SK-N-SH (cell line): ENCODE measurements at regions not wholly inside any gene's neighbourhood (a gene's known extent, or its start where the extent isn't known, plus 50 kb on each side); places are given as distances from the start of the nearest gene placed in this dataset.

Experiments
- CTCF ChIA-PET: fragments of 300-600, 350-600 bp; formaldehyde crosslinking; extraction: SDS; loops from one replicate; lab custom pipeline; 2021; lab: Yijun Ruan, JAX
- POLR2A ChIA-PET: fragments of 350-600 bp; sonication (Branson Sonifier 250); formaldehyde crosslinking; extraction: SDS; loops from one replicate; lab custom pipeline; 2020; ENCODE audit warnings: antibody characterized with exemption, inconsistent platforms; lab: Yijun Ruan, JAX
- DNase-seq: peaks from one replicate; pipeline ENCODE4 v3.0.0; 2012
- H2AFZ ChIP-seq: fragments of 200-600 bp; sonication (generic); 2 replicates; pipeline ENCODE4 v1.8.1; 2016; ENCODE audit warnings: antibody characterized with exemption, mild to moderate bottlenecking, low read depth
- H3F3A ChIP-seq: fragments of 200-600 bp; sonication (generic); replicated peaks from 2 replicates; pipeline ENCODE3; 2016; ENCODE audit warnings: antibody characterized with exemption, mild to moderate bottlenecking; ENCODE audit not compliant: insufficient read depth
- H3K27ac ChIP-seq, 2 experiments: fragments of 200-500 bp in 1 of 2; fragments of 200-600 bp in 1 of 2; sonication (Bioruptor generic) in 1 of 2; sonication (generic), shearing (Covaris generic) in 1 of 2; 2 replicates each; pipeline versions ENCODE4 v1.5.1 to v1.6.1; 2014 to 2016; ENCODE audit warnings: low read depth in 2 of 2, inconsistent platforms in 1 of 2, low read length in 1 of 2, mild to moderate bottlenecking in 1 of 2, mixed read lengths in 1 of 2
- H3K27me3 ChIP-seq: fragments of 200-600 bp; sonication (generic), shearing (Covaris generic); 2 replicates; pipeline ENCODE4 v1.6.1; 2016; ENCODE audit warnings: mixed run types; ENCODE audit not compliant: insufficient read depth
- H3K36me3 ChIP-seq, 2 experiments: fragments of 200-500 bp in 1 of 2; fragments of 200-600 bp in 1 of 2; sonication (Bioruptor generic) in 1 of 2; sonication (generic) in 1 of 2; replicated peaks in 1 of 2; 2 replicates each; pipeline versions ENCODE3 to v1.5.1; 2014 to 2016; ENCODE audit warnings: low read length in 1 of 2, mild to moderate bottlenecking in 1 of 2; ENCODE audit not compliant: insufficient read depth in 2 of 2, control insufficient read depth in 1 of 2
- H3K4me1 ChIP-seq, 2 experiments: fragments of 200-500 bp in 1 of 2; fragments of 200-600 bp in 1 of 2; sonication (Bioruptor generic) in 1 of 2; sonication (generic), shearing (Covaris generic) in 1 of 2; 2 replicates each; pipeline versions ENCODE4 v1.5.1 to v1.6.1; 2014 to 2016; ENCODE audit warnings: low read depth in 1 of 2, low read length in 1 of 2, mixed run types in 1 of 2; ENCODE audit not compliant: insufficient read depth in 2 of 2, control insufficient read depth in 1 of 2
- H3K4me2 ChIP-seq: fragments of 200-600 bp; sonication (generic), shearing (Covaris generic); 2 replicates; pipeline ENCODE4 v1.6.1; 2017; ENCODE audit warnings: mixed run types
- H3K4me3 ChIP-seq, 2 experiments: fragments of 200-500 bp in 1 of 2; fragments of 200-600 bp in 1 of 2; sonication (Bioruptor generic) in 1 of 2; sonication (generic), shearing (Covaris generic) in 1 of 2; 2 replicates each; pipeline versions ENCODE4 v1.5.1 to v1.8.1; 2014 to 2016; ENCODE audit warnings: low read depth in 2 of 2, inconsistent platforms in 1 of 2, low read length in 1 of 2, mild to moderate bottlenecking in 1 of 2, mixed read lengths in 1 of 2, moderate library complexity in 1 of 2
- H3K79me2 ChIP-seq: fragments of 200-600 bp; sonication (generic); 2 replicates; pipeline ENCODE4 v1.8.1; 2017; ENCODE audit warnings: mild to moderate bottlenecking; ENCODE audit not compliant: insufficient read depth
- H3K9ac ChIP-seq: fragments of 200-600 bp; sonication (generic); 2 replicates; pipeline ENCODE4 v1.6.1; 2017; ENCODE audit warnings: mixed run types
- H3K9me2 ChIP-seq: fragments of 200-600 bp; sonication (generic); 2 replicates; pipeline ENCODE4 v1.6.1; 2017; ENCODE audit warnings: mixed run types
- H3K9me3 ChIP-seq: fragments of 200-600 bp; sonication (generic); 2 replicates; pipeline ENCODE4 v1.6.1; 2017; ENCODE audit warnings: mixed run types, mild to moderate bottlenecking, moderate library complexity
- H4K20me1 ChIP-seq: fragments of 200-600 bp; sonication (generic); 2 replicates; pipeline ENCODE4 v1.6.1; 2017; ENCODE audit warnings: mild to moderate bottlenecking, mixed run types; ENCODE audit not compliant: insufficient read depth
- CHD2 ChIP-seq: fragments of 150-350 bp; IDR thresholded peaks from 2 replicates; pipeline ENCODE4 v1.6.1; 2018; ENCODE audit warnings: low read length; ENCODE audit not compliant: partially characterized antibody
- ELF1 ChIP-seq: IDR thresholded peaks from 2 replicates; pipeline ENCODE4 v1.4.0; 2012
- EZH2phosphoT487 ChIP-seq: fragments of 200-600 bp; sonication (generic); IDR thresholded peaks from 2 replicates; pipeline ENCODE4 v1.6.1; 2017; ENCODE audit warnings: low read depth, mixed run types, mild to moderate bottlenecking, antibody characterized with exemption, moderate library complexity, borderline replicate concordance
- FOSL2 ChIP-seq: IDR thresholded peaks from 2 replicates; pipeline ENCODE4 v1.4.0; 2012; ENCODE audit warnings: low read depth, mild to moderate bottlenecking, moderate library complexity, borderline replicate concordance
- FOXM1 ChIP-seq: IDR thresholded peaks from 2 replicates; pipeline ENCODE4 v1.4.0; 2012; ENCODE audit warnings: low read depth, mild to moderate bottlenecking
- GABPA ChIP-seq: IDR thresholded peaks from 2 replicates; pipeline ENCODE4 v1.4.0; 2012; ENCODE audit warnings: low read depth, mild to moderate bottlenecking
- IRF3 ChIP-seq: fragments of 150-350 bp; IDR thresholded peaks from 2 replicates; pipeline ENCODE4 v1.6.1; 2016; ENCODE audit warnings: mild to moderate bottlenecking, low read depth, low read length
- MXI1 ChIP-seq: IDR thresholded peaks from 2 replicates; pipeline ENCODE4 v1.6.1; 2012; ENCODE audit warnings: mild to moderate bottlenecking, low read depth, low read length, improper control_type of control experiment
- NFIC ChIP-seq: IDR thresholded peaks from 2 replicates; pipeline ENCODE4 v1.4.0; 2012; ENCODE audit warnings: borderline replicate concordance
- NRF1 ChIP-seq: IDR thresholded peaks from 2 replicates; pipeline ENCODE4 v1.6.1; 2012; ENCODE audit warnings: low read depth, mild to moderate bottlenecking, low read length
- PBX3 ChIP-seq: IDR thresholded peaks from 2 replicates; pipeline ENCODE4; 2012
- POLR2AphosphoS5 ChIP-seq: IDR thresholded peaks from 2 replicates; pipeline ENCODE4 v1.6.1; 2012; ENCODE audit warnings: low read depth, low read length
- RAD21 ChIP-seq: IDR thresholded peaks from 2 replicates; pipeline ENCODE4 v1.6.1; 2012; ENCODE audit warnings: mild to moderate bottlenecking, low read length
- RCOR1 ChIP-seq: fragments of 150-350 bp; IDR thresholded peaks from 2 replicates; pipeline ENCODE4 v1.6.1; 2017; ENCODE audit warnings: antibody characterized with exemption, low read length
- RXRA ChIP-seq: IDR thresholded peaks from 2 replicates; pipeline ENCODE4 v1.4.0; 2012; ENCODE audit warnings: low read depth, mild to moderate bottlenecking, borderline replicate concordance
- SMC3 ChIP-seq: IDR thresholded peaks from 2 replicates; pipeline ENCODE4 v1.6.1; 2012; ENCODE audit warnings: low read depth, low read length, improper control_type of control experiment
- TAF1 ChIP-seq: IDR thresholded peaks from 2 replicates; pipeline ENCODE4 v1.6.1; 2012; ENCODE audit warnings: low read depth, mild to moderate bottlenecking, low read length, moderate library complexity, borderline replicate concordance
- TCF12 ChIP-seq: IDR thresholded peaks from 2 replicates; pipeline ENCODE4 v1.4.0; 2012
- TEAD4 ChIP-seq: IDR thresholded peaks from 2 replicates; pipeline ENCODE4 v1.4.0; 2012; ENCODE audit warnings: mild to moderate bottlenecking, borderline replicate concordance; ENCODE audit not compliant: insufficient read depth
- USF1 ChIP-seq: IDR thresholded peaks from 2 replicates; pipeline ENCODE4 v1.4.0; 2012; ENCODE audit warnings: low read depth, borderline replicate concordance
- WGBS: methylation state at CpG from one replicate; pipeline ENCODE4 v1.1.6; 2017; ENCODE audit warnings: low lambda C conversion rate; 5-methylcytosine and 5-hydroxymethylcytosine counted together

GRCh38 chr13:33381906-33382305 lies 96.4 kb upstream of the STARD13 start:
- Histone ChIP-seq H3F3A (no peaks in the 10 kb centered on the region), H3K4me1 (peaks cover 0 to 6% of the 10 kb centered on the region in 2 experiments; a peak in 2 of 4 replicates), H3K4me3 (no peak overlapping the region), H3K9me3 (no peaks in the 10 kb centered on the region), H3K79me2 (no peaks in the 10 kb centered on the region), H3K27ac (no peak overlapping the region), H2AFZ (no peak overlapping the region), H3K27me3 (no peaks in the 10 kb centered on the region)
- CTCF ChIA-PET: no interaction called here
- WGBS: 92% methylated on average over 8 of the region's 8 CpGs
- no peak for DNase-seq
- no peak for TF ChIP-seq TCF12
- TF ChIP-seq SMC3: no peak
- no peak for TF ChIP-seq ELF1
- TF ChIP-seq EZH2phosphoT487: no peak
- no peak for TF ChIP-seq MXI1
- no peak for TF ChIP-seq USF1
- TF ChIP-seq RXRA: no peak
- no peak for TF ChIP-seq RAD21
- no peak for TF ChIP-seq RCOR1
- TF ChIP-seq PBX3: no peak
- no peak for TF ChIP-seq FOXM1
- TF ChIP-seq IRF3: no peak
- TF ChIP-seq NFIC: no peak
- no peak for TF ChIP-seq FOSL2
- TF ChIP-seq, all 33 proteins: peak for 0
- Histone ChIP-seq H3K4me2 (no peak overlapping the region), H3K9ac (no peak overlapping the region), H3K36me3 (no peaks in the 10 kb centered on the region), H3K9me2 (no peaks in the 10 kb centered on the region), H4K20me1 (no peaks in the 10 kb centered on the region)
- POLR2A ChIA-PET: no interaction called here

- ChIA-PET POLR2A (no interaction called here), CTCF (no interaction called here)
- no peak overlapping the region for H3K27ac ChIP-seq
- H4K20me1 ChIP-seq: no peaks in the 10 kb centered on the region
- H3K4me3 ChIP-seq: no peak overlapping the region
- TF ChIP-seq RXRA: no peak
- no peak for TF ChIP-seq TEAD4
- no peak for TF ChIP-seq NRF1
- TF ChIP-seq PBX3: no peak
- TF ChIP-seq POLR2AphosphoS5: no peak
- no peak for TF ChIP-seq SMC3
- TF ChIP-seq CHD2: no peak
- no peak for TF ChIP-seq GABPA
- TF ChIP-seq TAF1: no peak
- no peak overlapping the region for H3K9ac ChIP-seq
- H3K36me3 ChIP-seq: no peaks in the 10 kb centered on the region
- H3F3A ChIP-seq: no peaks in the 10 kb centered on the region
- no peaks in the 10 kb centered on the region for H3K9me3 ChIP-seq
- no peak overlapping the region for H2AFZ ChIP-seq
- no peaks in the 10 kb centered on the region for H3K79me2 ChIP-seq
- peaks cover 0 to 6% of the 10 kb centered on the region in 2 experiments; a peak in 2 of 4 replicates for H3K4me1 ChIP-seq
- H3K4me2 ChIP-seq: no peak overlapping the region
- no peaks in the 10 kb centered on the region for H3K9me2 ChIP-seq
- no peaks in the 10 kb centered on the region for H3K27me3 ChIP-seq
- DNase-seq: no peak
- WGBS: 65% methylated on average over 12 of the region's 12 CpGs
Observed at GRCh38 chr13:33383724-33384577, 98.4 kb upstream of the STARD13 start.
